ENCODE measurements at regions not wholly inside any gene's neighbourhood (a gene's known extent, or its start where the extent isn't known, plus 50 kb on each side); places are given as distances from the start of the nearest gene placed in this dataset.

DNA sequence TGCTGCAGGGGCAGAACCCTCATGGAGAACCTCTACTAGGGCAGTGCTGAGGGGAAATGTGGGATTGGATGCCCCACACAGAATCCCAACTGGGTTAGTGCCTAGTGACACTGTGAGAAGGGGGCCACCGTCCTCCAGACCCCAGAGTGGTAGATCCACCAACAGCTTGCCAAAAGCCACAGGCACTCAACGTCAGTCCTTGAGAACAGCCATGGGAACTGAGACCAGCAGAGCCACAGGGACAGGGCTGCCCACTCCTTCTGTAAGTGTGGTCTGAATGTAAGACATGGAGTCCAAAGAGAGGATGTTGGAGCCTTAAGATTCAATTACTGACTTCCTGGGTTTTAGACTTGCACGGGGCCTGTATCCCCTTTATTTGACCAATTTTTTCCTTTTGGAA, 1451.5 kb downstream of the SI start:
- DNase-seq (ENCODE audit: low read depth in 1 of 2, low spot score in 2 of 2) = no peak
- Histone ChIP-seq H3K27ac (no peak overlapping the region), H3K4me1 (replicated peaks) (no peaks in the 10 kb centered on the region), H3K9me3 (replicated peaks) (peaks cover 2% of the 10 kb centered on the region; the same call in 1 of the 2 replicates), H3K36me3 (no peaks in the 10 kb centered on the region), H3K27me3 (replicated peaks) (no peaks in the 10 kb centered on the region), H3K4me3 (no peak overlapping the region)

GRCh38 chr3:163622384-163622783, 1455.9 kb downstream of the SI start:
- no peak overlapping the region for H3K27ac ChIP-seq
- H3K4me1 ChIP-seq (replicated peaks) = no peaks in the 10 kb centered on the region
- DNase-seq (ENCODE audit: low read depth in 1 of 2, low spot score in 2 of 2) = no peak
- H3K36me3 ChIP-seq = no peaks in the 10 kb centered on the region
- peaks cover 4% of the 10 kb centered on the region; the same call in 1 of the 2 replicates for H3K9me3 ChIP-seq (replicated peaks)
- no peak overlapping the region for H3K4me3 ChIP-seq
- no peaks in the 10 kb centered on the region for H3K27me3 ChIP-seq (replicated peaks)

DNA sequence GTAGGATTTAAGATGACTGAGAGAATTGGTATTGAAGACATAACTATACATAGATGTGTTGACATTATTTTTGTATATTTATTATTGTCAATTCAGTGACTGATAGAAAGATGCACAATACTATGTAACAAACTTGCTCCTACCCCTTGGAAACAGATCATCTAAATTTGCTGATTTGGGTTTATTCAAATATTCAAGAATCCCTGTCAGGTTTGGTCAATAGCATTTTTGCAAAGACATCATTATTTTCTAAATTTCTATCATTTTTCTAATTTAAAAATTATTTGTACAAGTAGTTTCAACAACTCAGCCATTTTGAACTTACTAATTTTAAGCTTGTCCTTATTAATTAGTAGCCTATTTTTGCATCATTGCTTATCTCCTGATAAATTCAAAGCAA, 1463.4 kb downstream of the SI start:
- Histone ChIP-seq H3K36me3 (no peaks in the 10 kb centered on the region), H3K9me3 (replicated peaks) (no peaks in the 10 kb centered on the region), H3K27ac (no peak overlapping the region), H3K27me3 (replicated peaks) (no peaks in the 10 kb centered on the region; the same call in 1 of the 2 replicates), H3K4me1 (replicated peaks) (no peaks in the 10 kb centered on the region), H3K4me3 (no peak overlapping the region)
- no peak for DNase-seq (ENCODE audit: low read depth in 1 of 2, low spot score in 2 of 2)

DNA sequence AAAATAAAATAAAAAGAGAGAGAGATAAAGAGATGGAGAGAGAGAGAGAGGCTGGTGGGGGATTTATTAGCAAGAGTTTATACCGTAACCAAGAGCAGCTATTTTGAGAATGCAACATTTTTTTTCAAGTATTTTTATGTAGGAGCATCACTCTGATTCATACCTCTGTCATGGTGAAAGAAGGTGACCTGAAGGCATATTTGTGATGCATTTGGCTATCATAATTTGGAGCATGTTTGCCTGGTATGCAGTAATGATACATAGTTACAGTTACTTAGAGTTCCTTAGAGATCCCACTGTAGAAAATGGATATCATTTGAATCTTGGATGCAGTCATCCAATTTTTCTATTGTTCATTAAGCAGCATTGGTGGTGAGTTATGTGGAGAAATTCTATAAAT, 1472.4 kb downstream of the SI start:
- no peaks in the 10 kb centered on the region for H3K4me1 ChIP-seq (replicated peaks)
- H3K27me3 ChIP-seq (replicated peaks) = no peaks in the 10 kb centered on the region
- no peaks in the 10 kb centered on the region for H3K9me3 ChIP-seq (replicated peaks)
- no peak for DNase-seq (ENCODE audit: low read depth in 1 of 2, low spot score in 2 of 2)
- H3K36me3 ChIP-seq = no peaks in the 10 kb centered on the region
- no peak overlapping the region for H3K4me3 ChIP-seq
- H3K27ac ChIP-seq = no peak overlapping the region

- Histone ChIP-seq H3K4me1 (replicated peaks) (no peaks in the 10 kb centered on the region), H3K4me3 (no peak overlapping the region), H3K9me3 (replicated peaks) (no peaks in the 10 kb centered on the region), H3K27ac (no peak overlapping the region), H3K27me3 (replicated peaks) (no peaks in the 10 kb centered on the region), H3K36me3 (no peaks in the 10 kb centered on the region)
- DNase-seq (ENCODE audit: low read depth in 1 of 2, low spot score in 2 of 2) = no peak
These were observed 1476.9 kb downstream of the SI start for GRCh38 chr3:163601426-163601825.

- no peak overlapping the region for H3K4me3 ChIP-seq
- H3K27ac ChIP-seq = no peak overlapping the region
- H3K4me1 ChIP-seq (replicated peaks) = no peaks in the 10 kb centered on the region
- H3K36me3 ChIP-seq = no peaks in the 10 kb centered on the region
- no peak for DNase-seq (ENCODE audit: low read depth in 1 of 2, low spot score in 2 of 2)
- no peaks in the 10 kb centered on the region for H3K27me3 ChIP-seq (replicated peaks)
- H3K9me3 ChIP-seq (replicated peaks) = no peaks in the 10 kb centered on the region; the same call in 1 of the 2 replicates
These were observed 1491.0 kb downstream of the SI start for GRCh38 chr3:163587342-163587741.

DNA sequence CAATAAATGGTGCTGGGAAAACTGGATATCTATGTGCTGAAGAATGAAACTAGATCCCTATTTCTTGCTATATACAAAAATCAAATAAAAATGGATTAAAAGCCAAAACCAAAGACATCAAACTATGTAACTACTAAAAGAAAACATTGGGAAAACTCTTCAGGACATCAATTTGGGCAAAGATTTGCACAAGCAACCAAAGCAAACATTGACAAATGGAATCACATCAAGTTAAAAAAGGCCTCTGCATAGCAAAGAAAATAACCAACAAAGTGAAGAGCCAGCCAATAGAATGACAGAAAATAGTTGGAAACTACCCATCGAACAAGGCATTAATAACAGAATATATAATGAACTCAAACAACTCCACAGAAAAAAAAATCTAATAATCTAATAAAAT, 1495.3 kb downstream of the SI start:
- Histone ChIP-seq H3K36me3 (no peaks in the 10 kb centered on the region), H3K9me3 (replicated peaks) (no peaks in the 10 kb centered on the region; the same call in 1 of the 2 replicates), H3K4me3 (no peak overlapping the region), H3K27ac (no peak overlapping the region), H3K4me1 (replicated peaks) (no peaks in the 10 kb centered on the region), H3K27me3 (replicated peaks) (no peaks in the 10 kb centered on the region)
- DNase-seq (ENCODE audit: low read depth in 1 of 2, low spot score in 2 of 2) = no peak

- H3K36me3 ChIP-seq = no peaks in the 10 kb centered on the region
- no peaks in the 10 kb centered on the region for H3K4me1 ChIP-seq (replicated peaks)
- H3K27ac ChIP-seq = no peak overlapping the region
- no peak overlapping the region for H3K4me3 ChIP-seq
- no peak for DNase-seq (ENCODE audit: low read depth in 1 of 2, low spot score in 2 of 2)
- H3K9me3 ChIP-seq (replicated peaks) = no peaks in the 10 kb centered on the region; the same call in 1 of the 2 replicates
- H3K27me3 ChIP-seq (replicated peaks) = no peaks in the 10 kb centered on the region
These were observed 1501.0 kb downstream of the SI start for GRCh38 chr3:163577271-163577670.

GRCh38 chr3:163576314-163576713, 1502.0 kb downstream of the SI start:
- no peaks in the 10 kb centered on the region for H3K4me1 ChIP-seq (replicated peaks)
- H3K9me3 ChIP-seq (replicated peaks) = no peaks in the 10 kb centered on the region; the same call in 1 of the 2 replicates
- no peaks in the 10 kb centered on the region for H3K36me3 ChIP-seq

GRCh38 chr3:163573324-163573723, 1505.0 kb downstream of the SI start:
- Histone ChIP-seq H3K4me1 (replicated peaks) (no peaks in the 10 kb centered on the region), H3K27ac (no peak overlapping the region), H3K4me3 (no peak overlapping the region), H3K9me3 (replicated peaks) (no peaks in the 10 kb centered on the region; the same call in 1 of the 2 replicates), H3K36me3 (no peaks in the 10 kb centered on the region), H3K27me3 (replicated peaks) (no peaks in the 10 kb centered on the region)
- DNase-seq (ENCODE audit: low read depth in 1 of 2, low spot score in 2 of 2) = no peak

More at GRCh38 chr3:163576314-163576713, 1502.0 kb downstream of the SI start:
- Histone ChIP-seq H3K4me3 (no peak overlapping the region), H3K27me3 (replicated peaks) (no peaks in the 10 kb centered on the region), H3K27ac (no peak overlapping the region)
- DNase-seq (ENCODE audit: low read depth in 1 of 2, low spot score in 2 of 2) = no peak

DNA sequence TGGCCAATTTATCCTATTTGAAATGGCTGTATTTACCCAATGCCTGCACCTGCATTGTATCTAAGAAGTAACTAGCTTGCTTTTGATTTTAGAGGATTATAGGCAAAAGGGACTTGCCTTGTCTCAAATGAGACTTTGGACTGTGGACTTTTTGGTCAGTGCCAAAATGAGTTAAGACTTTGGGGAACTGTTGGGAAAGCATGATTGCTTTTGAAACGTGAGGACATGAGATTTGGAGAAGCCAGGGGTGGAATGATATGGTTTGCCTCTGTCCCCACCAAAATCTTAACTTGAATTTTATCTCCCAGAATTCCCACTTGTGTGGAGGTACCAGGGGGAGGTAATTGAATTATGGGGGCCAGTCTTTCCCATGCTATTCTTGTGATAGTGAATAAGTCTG, 1505.4 kb downstream of the SI start:
- no peaks in the 10 kb centered on the region; the same call in 1 of the 2 replicates for H3K9me3 ChIP-seq (replicated peaks)
- no peaks in the 10 kb centered on the region for H3K27me3 ChIP-seq (replicated peaks)
- no peak overlapping the region for H3K27ac ChIP-seq
- DNase-seq (ENCODE audit: low read depth in 1 of 2, low spot score in 2 of 2) = no peak
- H3K4me3 ChIP-seq = no peak overlapping the region
- H3K36me3 ChIP-seq = no peaks in the 10 kb centered on the region
- H3K4me1 ChIP-seq (replicated peaks) = no peaks in the 10 kb centered on the region

GRCh38 chr3:163563485-163563884, 1514.8 kb downstream of the SI start:
- Histone ChIP-seq H3K27ac (no peak overlapping the region), H3K36me3 (no peaks in the 10 kb centered on the region), H3K4me1 (replicated peaks) (no peaks in the 10 kb centered on the region), H3K9me3 (replicated peaks) (no peaks in the 10 kb centered on the region), H3K27me3 (replicated peaks) (no peaks in the 10 kb centered on the region), H3K4me3 (no peak overlapping the region)
- DNase-seq (ENCODE audit: low read depth in 1 of 2, low spot score in 2 of 2) = no peak

DNA sequence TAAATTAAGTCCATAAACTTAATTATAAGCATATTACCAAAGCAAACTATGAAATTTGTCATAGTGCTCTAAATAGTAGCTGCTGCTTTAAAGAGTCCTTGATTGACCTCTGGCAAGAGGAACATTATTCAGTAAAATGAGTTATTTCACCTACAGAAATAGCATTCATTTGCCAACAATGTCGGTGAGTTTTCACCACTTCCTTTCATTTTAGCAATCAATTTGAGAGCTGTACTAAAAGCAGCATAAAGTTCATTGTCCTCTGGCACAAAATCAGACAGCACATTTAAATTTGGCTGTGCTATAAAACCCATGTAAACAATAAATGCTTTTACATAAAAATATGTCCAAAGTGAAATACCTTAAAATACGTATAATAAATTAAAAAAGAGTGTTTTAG, 1515.7 kb downstream of the SI start:
- DNase-seq (ENCODE audit: low read depth in 1 of 2, low spot score in 2 of 2) = no peak
- no peaks in the 10 kb centered on the region for H3K4me1 ChIP-seq (replicated peaks)
- no peak overlapping the region for H3K4me3 ChIP-seq
- H3K36me3 ChIP-seq = no peaks in the 10 kb centered on the region
- H3K27ac ChIP-seq = no peak overlapping the region
- H3K9me3 ChIP-seq (replicated peaks) = no peaks in the 10 kb centered on the region
- no peaks in the 10 kb centered on the region for H3K27me3 ChIP-seq (replicated peaks)

DNA sequence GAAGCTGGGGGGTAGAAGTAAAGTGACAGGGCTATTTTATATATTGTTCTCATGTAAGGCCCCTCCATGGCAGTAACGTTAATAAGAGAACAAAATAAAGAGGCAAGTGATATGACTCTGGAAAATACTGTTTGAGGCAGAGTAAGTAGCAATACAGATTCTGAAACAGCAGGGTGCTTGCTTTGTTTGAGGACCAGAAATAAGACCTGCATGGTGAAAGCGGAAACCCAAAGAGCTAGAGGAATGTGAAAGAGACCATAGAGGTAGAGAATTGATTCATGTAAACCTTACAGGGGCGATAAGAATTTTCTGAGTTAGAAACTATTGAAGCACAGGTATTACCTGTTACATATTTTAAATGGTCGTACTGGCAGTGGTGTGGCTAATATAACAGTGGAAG, 1517.1 kb downstream of the SI start:
- no peak for DNase-seq (ENCODE audit: low read depth in 1 of 2, low spot score in 2 of 2)
- H3K36me3 ChIP-seq = no peaks in the 10 kb centered on the region
- H3K9me3 ChIP-seq (replicated peaks) = no peaks in the 10 kb centered on the region
- no peak overlapping the region for H3K4me3 ChIP-seq
- no peak overlapping the region for H3K27ac ChIP-seq
- no peaks in the 10 kb centered on the region for H3K4me1 ChIP-seq (replicated peaks)
- no peaks in the 10 kb centered on the region for H3K27me3 ChIP-seq (replicated peaks)

- no peak overlapping the region for H3K4me3 ChIP-seq
- no peaks in the 10 kb centered on the region for H3K27me3 ChIP-seq (replicated peaks)
- no peaks in the 10 kb centered on the region for H3K4me1 ChIP-seq (replicated peaks)
- H3K27ac ChIP-seq = no peak overlapping the region
- no peaks in the 10 kb centered on the region for H3K9me3 ChIP-seq (replicated peaks)
- no peak for DNase-seq (ENCODE audit: low read depth in 1 of 2, low spot score in 2 of 2)
- H3K36me3 ChIP-seq = no peaks in the 10 kb centered on the region
These were observed 1517.8 kb downstream of the SI start for GRCh38 chr3:163560459-163560858.
